Vagina (tissue), 2 donors: ENCODE measurements at regions not wholly inside any gene's neighbourhood (a gene's known extent, or its start where the extent isn't known, plus 50 kb on each side); places are given as distances from the start of the nearest gene placed in this dataset.
"Not testable (repeated sequence)": the region's sequence is repeated elsewhere in the genome, so short reads cannot be mapped to it uniquely, and the experiment has no call there.

Source experiments
- DNase-seq, 2 donors: peaks; one replicate each; pipeline ENCODE4 v3.0.0-alpha.2; 2017; ENCODE audit errors: extremely low spot score in 2 of 2
- H3K27ac ChIP-seq: fragments of 200-600 bp; sonication (generic); one replicate; pipeline ENCODE4 v1.5.1; 2019
- H3K27me3 ChIP-seq: fragments of 200-600 bp; sonication (generic); one replicate; pipeline ENCODE4 v1.5.1; 2019
- H3K36me3 ChIP-seq, 2 donors: fragments of 200-600 bp; sonication (generic); one replicate each; pipeline ENCODE4 v1.5.1; 2017 to 2019
- H3K4me1 ChIP-seq: fragments of 200-600 bp; sonication (generic); one replicate; pipeline ENCODE4 v1.5.1; 2019
- H3K4me3 ChIP-seq, 2 donors: fragments of 200-600 bp; sonication (generic); 1 replicate in 1 of 2; 2 replicates in 1 of 2; pipeline ENCODE4 v1.5.1; 2016 to 2019
- H3K9me3 ChIP-seq: fragments of 200-600 bp; sonication (generic); one replicate; pipeline ENCODE4 v1.5.1; 2019
- CTCF ChIP-seq, 3 experiments: fragments of 450-650 bp in 2 of 3; fragments of 200-600 bp in 1 of 3; sonication (generic) in 1 of 3; IDR thresholded peaks; one replicate each; pipeline ENCODE4 v1.5.1; 2017 to 2019; ENCODE audit warnings: antibody characterized with exemption in 3 of 3, mild to moderate bottlenecking in 2 of 3, moderate library complexity in 2 of 3
- POLR2A ChIP-seq, 2 donors: fragments of 450-650 bp; IDR thresholded peaks; one replicate each; pipeline ENCODE4 v1.6.1; 2017; ENCODE audit warnings: antibody characterized with exemption in 2 of 2, mild to moderate bottlenecking in 2 of 2, moderate library complexity in 2 of 2
- POLR2AphosphoS5 ChIP-seq, 2 donors: sonication (generic); formaldehyde crosslinking; IDR thresholded peaks; one replicate each; pipeline ENCODE4 v1.9.0; 2017; ENCODE audit warnings: antibody characterized with exemption in 2 of 2, mild to moderate bottlenecking in 2 of 2, low read depth in 1 of 2; ENCODE audit not compliant: insufficient read depth in 1 of 2
- intact Hi-C: fragments of 100-400 bp; cut with DNase I; formaldehyde crosslinking; loops from one replicate; pipeline ENCODE4 v1.15.1; 2023

GRCh38 chrX:1093586-1094421 lies 118.6 kb downstream of the CRLF2 start:
- Histone ChIP-seq H3K36me3 (no peaks in the 10 kb centered on the region), H3K27ac (no peak overlapping the region), H3K27me3 (no peaks in the 10 kb centered on the region), H3K4me3 (no peak overlapping the region), H3K4me1 (no peaks in the 10 kb centered on the region), H3K9me3 (peaks cover 8% of the 10 kb centered on the region)
- intact Hi-C loops, result no loop called here
- TF ChIP-seq POLR2AphosphoS5 (IDR thresholded peaks at IDR 0.05; ENCODE audit: insufficient read depth in 1 of 2, low read depth in 1 of 2), result no peak
- TF ChIP-seq CTCF (IDR thresholded peaks at IDR 0.05), result no peak
- TF ChIP-seq POLR2A (IDR thresholded peaks at IDR 0.05), result no peak
- no peak for DNase-seq

GRCh38 chrX:1093121-1093520 lies 119.3 kb downstream of the CRLF2 start:
- Histone ChIP-seq H3K9me3 (peaks cover 8% of the 10 kb centered on the region), H3K27me3 (no peaks in the 10 kb centered on the region)
- DNase-seq, result no peak

GRCh38 chrX:1086444-1087409 lies 125.7 kb downstream of the CRLF2 start:
- intact Hi-C loops, result no loop called here
- no peaks in the 10 kb centered on the region for H3K9me3 ChIP-seq
- TF ChIP-seq POLR2A (IDR thresholded peaks at IDR 0.05), result no peak
- no peak for TF ChIP-seq CTCF (IDR thresholded peaks at IDR 0.05)
- TF ChIP-seq POLR2AphosphoS5 (IDR thresholded peaks at IDR 0.05; ENCODE audit: insufficient read depth in 1 of 2, low read depth in 1 of 2), result no peak
- no peak for DNase-seq
- H3K27ac ChIP-seq, result no peak overlapping the region
- no peak overlapping the region for H3K4me3 ChIP-seq
- no peaks in the 10 kb centered on the region for H3K4me1 ChIP-seq
- H3K27me3 ChIP-seq, result no peaks in the 10 kb centered on the region
- H3K36me3 ChIP-seq, result no peaks in the 10 kb centered on the region

More at GRCh38 chrX:1093121-1093520, 119.3 kb downstream of the CRLF2 start:
- Histone ChIP-seq H3K4me1 (no peaks in the 10 kb centered on the region), H3K4me3 (no peak overlapping the region), H3K27ac (no peak overlapping the region), H3K36me3 (no peaks in the 10 kb centered on the region)
- intact Hi-C loops, result no loop called here
- no peak for TF ChIP-seq POLR2A (IDR thresholded peaks at IDR 0.05)
- TF ChIP-seq CTCF (IDR thresholded peaks at IDR 0.05), result no peak
- TF ChIP-seq POLR2AphosphoS5 (IDR thresholded peaks at IDR 0.05; ENCODE audit: insufficient read depth in 1 of 2, low read depth in 1 of 2), result no peak

- intact Hi-C loops, result not testable (repeated sequence)
Observed at GRCh38 chrX:1085871-1086270, 126.6 kb downstream of the CRLF2 start.

GRCh38 chrX:1084689-1085088 lies 127.8 kb downstream of the CRLF2 start:
- no peak for DNase-seq
- H3K4me3 ChIP-seq, result no peak overlapping the region
- no peak overlapping the region for H3K27ac ChIP-seq
- no peaks in the 10 kb centered on the region for H3K36me3 ChIP-seq
- H3K9me3 ChIP-seq, result no peaks in the 10 kb centered on the region
- TF ChIP-seq POLR2AphosphoS5 (IDR thresholded peaks at IDR 0.05; ENCODE audit: insufficient read depth in 1 of 2, low read depth in 1 of 2), result no peak
- TF ChIP-seq POLR2A (IDR thresholded peaks at IDR 0.05), result no peak
- TF ChIP-seq CTCF (IDR thresholded peaks at IDR 0.05), result no peak
- H3K4me1 ChIP-seq, result no peaks in the 10 kb centered on the region
- intact Hi-C loops, result no loop called here
- H3K27me3 ChIP-seq, result no peaks in the 10 kb centered on the region

More at GRCh38 chrX:1085871-1086270, 126.6 kb downstream of the CRLF2 start:
- not testable (repeated sequence) for H3K27me3 ChIP-seq, H3K4me1 ChIP-seq, H3K9me3 ChIP-seq, DNase-seq, H3K27ac ChIP-seq, H3K36me3 ChIP-seq, H3K4me3 ChIP-seq
